K562 (cell line): ENCODE measurements at regions not wholly inside any gene's neighbourhood (a gene's known extent, or its start where the extent isn't known, plus 50 kb on each side); places are given as distances from the start of the nearest gene placed in this dataset.

Experiments
- ATAC-seq: fragments of 200-7000 bp; cut with Tn5 transposase; 3 replicates; pipeline ENCODE4 v1.9.1; 2020; ENCODE audit warnings: moderate library complexity
- BruUV-seq: library from RNA; stranded (reverse); fragments of 400-500 nt; replicated peaks from 2 replicates; lab custom pipeline; 2021; lab: Mats Ljungman, UMichigan
- CTCF ChIA-PET: fragments of 300-600 bp; formaldehyde crosslinking; extraction: SDS; loops from one replicate; lab custom pipeline; 2021; ENCODE audit warnings: low intra/inter-chr PET ratio; lab: Yijun Ruan, JAX
- POLR2A ChIA-PET: fragments of 300-600, 350-650 bp; sonication (Branson Sonifier 250); formaldehyde crosslinking; extraction: SDS; loops from one replicate; lab custom pipeline; 2021; ENCODE audit warnings: antibody characterized with exemption, inconsistent platforms; lab: Yijun Ruan, JAX
- DNase-seq, 4 experiments: peaks; one replicate each; pipeline versions ENCODE4 v3.0.0 to v3.0.0-alpha.2; 2011 to 2018; ENCODE audit warnings: low spot score in 3 of 4, mixed read lengths in 3 of 4; ENCODE audit errors: extremely low read depth in 1 of 4
- FAIRE-seq: peaks from 2 replicates; lab custom pipeline; 2011; peaks lifted over from hg19 to GRCh38; lab: Jason Lieb, UNC
- H2AFZ ChIP-seq: 2 replicates; pipeline ENCODE4 v1.6.0; 2011; ENCODE audit warnings: low read depth, low read length, control low read depth, inconsistent platforms
- H3K27ac ChIP-seq: fragments of 200-600 bp; 3 replicates; pipeline ENCODE4 v1.8.0; 2011; ENCODE audit warnings: low read depth, mild to moderate bottlenecking, control low read depth, inconsistent platforms, low read length, moderate library complexity, mixed read lengths; ENCODE audit errors: extremely low read depth
- H3K27me3 ChIP-seq, 2 experiments: fragments of 300-600 bp in 1 of 2; 2 replicates in 1 of 2; 3 replicates in 1 of 2; pipeline versions ENCODE4 v1.6.0 to v1.8.0; 2011; ENCODE audit warnings: inconsistent platforms in 2 of 2, low read length in 2 of 2, mild to moderate bottlenecking in 1 of 2, mixed read lengths in 1 of 2, moderate library complexity in 1 of 2; ENCODE audit not compliant: control insufficient read depth in 2 of 2, insufficient read depth in 2 of 2
- H3K36me3 ChIP-seq: fragments of 300-600 bp; 3 replicates; pipeline ENCODE4 v1.8.0; 2011; ENCODE audit warnings: mild to moderate bottlenecking, low read length, inconsistent platforms; ENCODE audit not compliant: control insufficient read depth, insufficient read depth
- H3K4me1 ChIP-seq, 2 experiments: fragments of 200-600 bp in 1 of 2; replicated peaks in 1 of 2; 2 replicates in 1 of 2; 3 replicates in 1 of 2; pipeline versions ENCODE4 v1.5.1 to v1.8.0; 2011; ENCODE audit warnings: inconsistent platforms in 2 of 2, low read length in 2 of 2, mild to moderate bottlenecking in 1 of 2, mixed read lengths in 1 of 2, moderate library complexity in 1 of 2; ENCODE audit not compliant: control insufficient read depth in 2 of 2, insufficient read depth in 2 of 2
- H3K4me2 ChIP-seq: 2 replicates; pipeline ENCODE4 v1.6.1; 2011; ENCODE audit warnings: low read length, control low read depth, inconsistent platforms, mixed read lengths; ENCODE audit not compliant: insufficient read depth
- H3K4me3 ChIP-seq: fragments of 200-600 bp; sonication (generic), shearing (Covaris generic); 2 replicates; pipeline ENCODE4 v1.5.1; 2016; ENCODE audit warnings: control low read depth, inconsistent platforms
- H3K79me2 ChIP-seq: fragments of 200-600 bp; 3 replicates; pipeline ENCODE4 v1.8.0; 2011; ENCODE audit warnings: low read length, inconsistent platforms; ENCODE audit not compliant: control insufficient read depth, insufficient read depth
- H3K9ac ChIP-seq, 2 experiments: 2 replicates each; pipeline versions ENCODE4 v1.6.0 to v1.6.1; 2011; ENCODE audit warnings: low read depth in 2 of 2, low read length in 2 of 2, control low read depth in 1 of 2, inconsistent platforms in 1 of 2, mild to moderate bottlenecking in 1 of 2, mixed read lengths in 1 of 2; ENCODE audit not compliant: insufficient read depth in 1 of 2
- H3K9me1 ChIP-seq: one replicate; pipeline ENCODE4 v1.6.0; 2011; ENCODE audit warnings: inconsistent platforms, mild to moderate bottlenecking, low read length, moderate library complexity; ENCODE audit not compliant: control insufficient read depth, insufficient read depth
- H3K9me3 ChIP-seq: replicated peaks from 2 replicates; pipeline ENCODE4 v1.5.1; 2011; ENCODE audit warnings: low read depth, low read length, inconsistent platforms; ENCODE audit not compliant: control insufficient read depth, insufficient read depth
- H4K20me1 ChIP-seq: replicated peaks from 2 replicates; pipeline ENCODE4 v1.6.1; 2011; ENCODE audit warnings: low read length, inconsistent platforms, mixed read lengths; ENCODE audit not compliant: control insufficient read depth, insufficient read depth
- ATF7 ChIP-seq: fragments of 450-650 bp; IDR thresholded peaks from 2 replicates; pipeline ENCODE4 v1.7.1; 2014; ENCODE audit warnings: mild to moderate bottlenecking, moderate library complexity
- KAT8 ChIP-seq: fragments of 450-650 bp; IDR thresholded peaks from 2 replicates; pipeline ENCODE4 v1.6.1; 2016; ENCODE audit warnings: low read depth, mild to moderate bottlenecking
- MBD2 ChIP-seq: sonication (generic); IDR thresholded peaks from 2 replicates; pipeline ENCODE4 v1.6.1; 2016; ENCODE audit warnings: low read depth, borderline replicate concordance
- TCF7L2 ChIP-seq: fragments of 150-350 bp; IDR thresholded peaks from 2 replicates; pipeline ENCODE4 v1.6.1; 2016; ENCODE audit warnings: low read depth, mild to moderate bottlenecking, low read length, moderate library complexity
- TOE1 ChIP-seq, 2 experiments: fragments of 450-650 bp in 1 of 2; sonication (generic) in 1 of 2; formaldehyde crosslinking in 1 of 2; IDR thresholded peaks; 2 replicates each; pipeline versions ENCODE4 v1.7.1 to v1.8.0; 2016 to 2022; ENCODE audit warnings: borderline replicate concordance in 2 of 2, mild to moderate bottlenecking in 2 of 2, antibody characterized with exemption in 1 of 2, inconsistent platforms in 1 of 2, low read depth in 1 of 2, missing genetic modification reagents in 1 of 2, moderate library complexity in 1 of 2
- ZBTB26 ChIP-seq: fragments of 450-650 bp; formaldehyde crosslinking; IDR thresholded peaks from 2 replicates; pipeline ENCODE4 v1.4.0; 2022; ENCODE audit warnings: missing genetic modification characterization
- ZNF445 ChIP-seq: fragments of 250-450 bp; sonication (Bioruptor Pico); IDR thresholded peaks from 2 replicates; pipeline ENCODE4 v1.4.0; 2020; ENCODE audit warnings: low read depth, mild to moderate bottlenecking, moderate library complexity
- WGBS: fragments of 100-300 bp; shearing (Covaris generic); methylation state at CpG from one replicate; pipeline ENCODE4 v1.1.6; 2016; ENCODE audit warnings: low coverage, mixed read lengths; ENCODE audit not compliant: insufficient coverage; ENCODE audit errors: missing lambda C conversion rate; 5-methylcytosine and 5-hydroxymethylcytosine counted together
- in situ Hi-C: fragments of 300-500 bp; cut with MboI; formaldehyde crosslinking; loops from 4 replicates; pipeline ENCODE4 v1.15.0; 2018; ENCODE audit warnings: inconsistent platforms, mixed read lengths
- intact Hi-C: fragments of 100-400 bp; cut with micrococcal nuclease; formaldehyde crosslinking; loops from 2 replicates; pipeline ENCODE4 v1.14.2; 2022

- Histone ChIP-seq H3K27ac (no peak overlapping the region), H3K36me3 (no peaks in the 10 kb centered on the region), H3K9ac (no peak overlapping the region), H4K20me1 (no peaks in the 10 kb centered on the region), H3K79me2 (no peaks in the 10 kb centered on the region), H3K4me1 (no peaks in the 10 kb centered on the region), H2AFZ (no peak overlapping the region), H3K4me3 (no peak overlapping the region), H3K9me1 (no peaks in the 10 kb centered on the region), H3K27me3 (no peaks in the 10 kb centered on the region; a peak in 1 of 5 replicates), H3K9me3 (no peaks in the 10 kb centered on the region; the same call in 1 of the 2 replicates)
- no TSS peak for BruUV-seq
- 12% methylated on average over 1 of the region's 1 CpG for WGBS
- no peak for DNase-seq
- POLR2A ChIA-PET, result interaction anchor here (0.5 to 0.6 kb wide), 2 partner anchors 22 to 181 kb away, joined by 3 to 4 read pairs; no protein-coding TSS in a partner anchor
- in situ Hi-C loops (loop anchor here (25.0 kb wide), 1 partner anchor 1302 kb away; the partner anchor contains the start of gene PSMA8), intact Hi-C loops (no loop called here)
- FAIRE-seq, result no peak
- ATAC-seq, result no peak
- CTCF ChIA-PET, result no interaction called here
- TF ChIP-seq TOE1 (IDR thresholded peaks at IDR 0.05; ENCODE audit: borderline replicate concordance) (no peak), TOE1 (CRISPR knock-in tag; IDR thresholded peaks at IDR 0.05; ENCODE audit: borderline replicate concordance, low read depth) (no peak), MBD2 (no peak), ATF7 (no peak), ZBTB26 (CRISPR knock-in tag) (no peak), TCF7L2 (no peak), KAT8 (no peak), ZNF445 (CRISPR knock-in tag) (no peak)
- TF ChIP-seq, all 486 proteins: peak for 0
- H3K4me2 ChIP-seq, result no peak overlapping the region
Observed at GRCh38 chr18:24835751-24836150, 375.3 kb downstream of the HRH4 start.
